ENCODE measurements at regions not wholly inside any gene's neighbourhood (a gene's known extent, or its start where the extent isn't known, plus 50 kb on each side); places are given as distances from the start of the nearest gene placed in this dataset.

- TF ChIP-seq CTCF (IDR thresholded peaks at IDR 0.05) (no peak), EP300 (IDR thresholded peaks at IDR 0.05) (no peak), POLR2A (IDR thresholded peaks at IDR 0.05; ENCODE audit: low read depth) (no peak), POLR2AphosphoS5 (IDR thresholded peaks at IDR 0.05) (no peak)
Observed at GRCh38 chr6:48564036-48564820, 453.2 kb upstream of the PTCHD4 start.

Measured in esophagus muscularis mucosa (tissue), 4 donors.